Fibroblast of peridontal ligament (primary cell): ENCODE measurements at regions not wholly inside any gene's neighbourhood (a gene's known extent, or its start where the extent isn't known, plus 50 kb on each side); places are given as distances from the start of the nearest gene placed in this dataset.
"Not testable (repeated sequence)": the region's sequence is repeated elsewhere in the genome, so short reads cannot be mapped to it uniquely, and the experiment has no call there.

Source experiments
- DNase-seq: peaks from one replicate; pipeline ENCODE4 v3.0.0-alpha.2; 2010; ENCODE audit errors: extremely low read depth

DNA sequence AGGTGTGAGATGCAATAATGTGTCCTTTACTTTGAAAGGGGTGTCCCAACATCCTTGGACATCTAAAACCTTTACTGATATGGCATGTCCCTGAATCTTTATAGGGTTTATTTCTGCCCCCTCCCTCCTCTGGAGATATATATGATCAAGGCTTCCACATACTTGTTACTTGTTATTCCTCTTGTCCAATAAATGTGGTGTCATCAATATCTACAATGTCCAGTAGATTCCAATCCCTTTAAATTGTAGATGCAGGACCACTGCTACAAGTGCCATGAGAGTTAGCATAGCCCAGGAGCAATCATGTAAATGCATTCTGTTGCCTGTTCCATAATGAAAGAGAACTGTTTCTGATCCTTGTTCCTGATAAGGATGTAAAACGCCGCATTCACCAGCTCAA is 479.7 kb upstream of the MEIS1 start:
- no peak for DNase-seq

DNA sequence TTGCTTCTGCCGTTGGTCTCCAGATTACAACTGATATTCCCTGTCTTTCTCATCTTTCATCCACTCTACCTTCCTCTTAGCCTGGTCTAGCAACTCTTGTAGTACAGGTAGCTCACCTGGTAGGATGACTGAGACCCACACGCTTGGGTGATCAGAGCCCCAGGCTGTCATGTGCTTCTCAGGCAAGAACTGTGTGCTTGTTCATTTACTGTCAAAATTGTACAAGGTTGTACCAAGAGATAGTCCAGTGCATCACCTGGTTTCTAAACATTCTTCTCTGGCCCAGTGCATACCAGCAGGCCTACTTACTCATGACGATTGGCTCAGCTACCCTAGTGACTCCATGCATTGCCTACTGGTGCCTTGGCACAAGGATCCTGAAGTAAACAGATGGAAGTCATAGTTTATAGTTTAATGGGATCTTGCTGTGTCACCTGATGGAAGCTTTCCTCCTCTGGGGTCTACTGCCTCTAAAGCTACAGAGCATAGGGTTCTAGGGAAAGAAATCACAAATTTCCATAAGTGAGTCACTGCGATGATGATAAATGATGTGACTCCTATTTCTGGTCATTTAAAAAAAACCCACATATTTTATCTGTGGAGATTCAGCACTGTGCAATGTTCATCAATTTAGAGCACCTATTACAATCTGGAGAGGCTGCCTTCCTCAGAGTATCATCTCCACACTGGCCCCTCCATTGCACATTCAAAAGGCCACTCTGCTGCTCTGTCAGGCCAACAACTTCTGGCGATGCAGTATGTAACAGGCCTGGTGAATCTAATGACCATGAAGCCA is 481.8 kb upstream of the MEIS1 start:
- DNase-seq: no peak

DNA sequence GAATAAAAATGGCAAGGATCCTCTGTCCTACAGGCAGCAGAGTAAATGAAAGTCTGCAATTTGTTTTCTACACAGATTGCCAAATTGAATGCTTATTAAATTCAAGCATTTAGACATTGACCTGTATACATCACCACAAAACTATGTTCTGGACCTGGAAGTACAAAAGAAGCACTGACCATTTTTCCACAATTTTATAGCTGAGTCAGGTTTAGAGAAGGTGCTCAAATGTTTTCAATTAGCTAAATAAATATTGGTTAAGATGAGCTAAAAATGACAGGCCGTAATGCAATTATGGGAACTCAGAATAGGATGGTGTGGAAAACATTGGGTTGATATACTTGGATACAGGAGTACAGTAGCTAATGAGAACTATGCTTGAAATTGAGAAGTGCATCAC is 490.7 kb upstream of the MEIS1 start:
- DNase-seq: no peak

- DNase-seq: no peak
Measured at GRCh38 chr2:65943099-65943786, 491.7 kb upstream of the MEIS1 start.

DNA sequence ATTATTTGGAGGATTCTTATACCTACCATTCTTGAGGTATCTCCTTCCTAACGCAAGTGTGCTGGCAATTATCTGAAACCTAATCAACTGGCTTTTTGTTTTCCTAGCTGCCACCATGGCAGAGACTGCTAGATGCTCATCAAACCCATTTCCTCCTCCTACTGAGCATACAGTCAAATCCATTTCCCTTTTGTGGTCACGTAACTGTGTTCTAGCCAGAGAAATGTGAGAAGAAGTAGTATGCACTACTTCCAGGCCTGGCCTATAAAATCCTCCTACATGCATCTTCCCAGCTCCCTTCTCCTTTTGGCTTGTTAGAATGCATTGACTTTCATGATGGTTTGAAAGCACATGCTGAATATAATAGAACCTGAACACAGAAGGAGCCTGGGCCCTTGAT is 494.1 kb upstream of the MEIS1 start:
- no peak for DNase-seq

GRCh38 chr2:65939687-65940086 is 495.2 kb upstream of the MEIS1 start:
- DNase-seq: no peak

GRCh38 chr2:65937379-65938160 is 497.4 kb upstream of the MEIS1 start:
- DNase-seq: no peak

- no peak for DNase-seq
Measured at GRCh38 chr2:65934992-65935629, 499.8 kb upstream of the MEIS1 start.

DNA sequence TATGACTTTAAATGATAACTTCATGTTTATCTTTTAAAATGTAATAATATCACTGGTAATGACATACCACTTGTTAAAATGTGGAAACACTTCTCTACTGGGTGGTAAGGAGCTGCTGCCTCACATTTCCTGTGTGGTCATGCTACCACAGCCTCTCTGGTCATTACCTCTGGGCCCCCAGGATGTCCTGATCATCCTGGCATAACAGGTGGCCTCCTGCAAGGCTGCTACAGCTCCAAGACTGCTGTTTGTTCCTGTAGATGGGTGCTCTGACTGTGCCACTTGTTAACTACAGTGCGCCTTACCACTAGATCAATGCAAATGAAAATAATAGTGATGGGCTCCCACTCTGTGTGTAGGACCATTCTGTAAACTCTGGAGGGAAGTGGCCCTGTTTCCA is 500.2 kb upstream of the SPRED2 start:
- DNase-seq: no peak

- DNase-seq: no peak
Measured at GRCh38 chr2:65931056-65931455, 498.7 kb upstream of the SPRED2 start.

DNA sequence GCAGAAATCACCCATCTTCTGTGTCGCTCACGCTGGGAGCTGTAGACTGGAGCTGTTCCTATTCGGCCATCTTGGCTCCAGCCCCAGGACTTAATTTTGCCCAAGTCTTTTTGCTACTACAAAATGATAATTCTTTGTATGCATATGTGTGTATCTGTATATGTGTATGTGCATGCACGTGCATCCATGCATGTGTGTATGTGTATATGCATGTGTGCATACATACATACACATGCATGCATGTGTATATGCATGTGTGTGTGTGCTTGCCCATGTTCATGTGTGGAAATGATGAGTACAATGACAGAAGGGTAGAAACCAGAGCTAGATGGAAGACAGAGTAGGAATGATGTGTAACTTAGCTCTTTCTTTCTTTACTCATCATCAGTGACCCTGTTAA is 497.9 kb upstream of the SPRED2 start:
- no peak for DNase-seq

DNA sequence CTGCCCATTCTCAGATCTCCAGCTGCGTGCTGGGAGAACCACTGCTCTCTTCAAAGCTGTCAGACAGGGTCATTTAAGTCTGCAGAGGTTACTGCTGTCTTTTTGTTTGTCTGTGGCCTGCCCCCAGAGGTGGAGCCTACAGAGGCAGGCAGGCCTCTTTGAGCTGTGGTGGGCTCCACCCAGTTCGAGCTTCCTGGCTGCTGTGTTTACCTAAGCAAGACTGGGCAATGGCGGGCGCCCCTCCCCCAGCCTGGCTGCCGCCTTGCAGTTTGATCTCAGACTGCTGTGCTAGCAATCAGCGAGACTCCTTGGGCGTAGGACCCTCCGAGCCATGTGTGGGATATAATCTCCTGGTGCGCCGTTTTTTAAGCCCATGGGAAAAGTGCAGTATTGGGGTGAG is 497.3 kb upstream of the SPRED2 start:
- DNase-seq: not testable (repeated sequence)

- no peak for DNase-seq
Measured at GRCh38 chr2:65922794-65923193, 490.4 kb upstream of the SPRED2 start.

DNA sequence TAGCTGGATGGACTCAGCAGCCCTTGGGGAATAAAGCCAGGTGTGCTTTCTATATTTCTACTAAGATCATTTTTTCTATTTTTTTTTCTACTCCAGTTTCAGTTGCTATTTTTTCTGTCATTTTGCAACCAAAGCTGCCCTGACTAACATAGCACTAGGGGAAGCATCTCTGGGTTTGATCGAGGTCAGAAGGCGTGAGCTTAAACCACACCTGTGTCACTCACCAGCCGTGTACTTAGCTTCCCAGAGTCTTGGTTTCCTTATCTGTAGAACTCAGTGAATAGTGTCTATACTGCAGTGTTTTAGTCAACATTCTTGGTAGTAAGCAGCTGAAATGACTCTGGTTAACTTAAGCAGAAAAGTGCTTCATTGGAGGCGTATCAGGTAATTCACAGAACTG is 489.6 kb upstream of the SPRED2 start:
- no peak for DNase-seq

DNA sequence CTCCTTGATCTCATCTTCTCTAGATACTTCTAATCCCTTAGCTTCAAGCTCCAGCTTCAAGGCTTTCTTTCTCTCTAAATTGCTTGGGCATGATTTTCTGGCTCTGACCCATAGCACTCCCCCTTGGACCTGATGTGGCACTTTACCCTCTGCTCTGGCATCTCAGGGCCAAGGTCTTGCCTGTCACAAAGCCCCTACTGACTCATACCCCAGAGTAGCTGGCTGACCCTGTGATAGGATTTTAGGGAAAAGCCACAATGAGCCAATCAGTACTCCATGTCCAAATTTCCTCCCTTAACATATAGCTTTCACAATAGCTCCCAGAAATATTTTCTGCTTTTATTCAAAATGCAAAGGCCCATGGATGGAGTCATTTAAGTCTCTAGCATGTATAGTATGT is 488.7 kb upstream of the SPRED2 start:
- no peak for DNase-seq

DNA sequence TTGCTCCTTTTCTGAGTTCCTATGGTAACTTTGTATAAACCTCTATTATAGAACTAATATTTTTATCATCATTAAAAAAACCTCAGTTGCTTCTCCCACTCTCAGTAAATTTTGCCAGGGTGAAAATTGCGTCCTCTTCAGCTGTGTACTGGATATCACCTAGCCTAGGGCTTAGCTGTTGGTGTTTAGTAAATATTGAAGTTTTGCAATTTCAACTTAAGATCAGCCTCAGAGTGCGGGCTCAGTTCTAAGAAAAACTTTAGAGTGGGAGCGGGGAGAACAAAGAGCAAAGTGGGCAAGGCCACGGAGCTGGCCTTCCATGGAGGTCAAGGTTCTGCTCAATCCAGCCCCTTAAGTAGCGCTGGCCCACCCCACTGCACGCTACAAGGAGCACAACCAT is 488.3 kb upstream of the SPRED2 start:
- DNase-seq: no peak

DNA sequence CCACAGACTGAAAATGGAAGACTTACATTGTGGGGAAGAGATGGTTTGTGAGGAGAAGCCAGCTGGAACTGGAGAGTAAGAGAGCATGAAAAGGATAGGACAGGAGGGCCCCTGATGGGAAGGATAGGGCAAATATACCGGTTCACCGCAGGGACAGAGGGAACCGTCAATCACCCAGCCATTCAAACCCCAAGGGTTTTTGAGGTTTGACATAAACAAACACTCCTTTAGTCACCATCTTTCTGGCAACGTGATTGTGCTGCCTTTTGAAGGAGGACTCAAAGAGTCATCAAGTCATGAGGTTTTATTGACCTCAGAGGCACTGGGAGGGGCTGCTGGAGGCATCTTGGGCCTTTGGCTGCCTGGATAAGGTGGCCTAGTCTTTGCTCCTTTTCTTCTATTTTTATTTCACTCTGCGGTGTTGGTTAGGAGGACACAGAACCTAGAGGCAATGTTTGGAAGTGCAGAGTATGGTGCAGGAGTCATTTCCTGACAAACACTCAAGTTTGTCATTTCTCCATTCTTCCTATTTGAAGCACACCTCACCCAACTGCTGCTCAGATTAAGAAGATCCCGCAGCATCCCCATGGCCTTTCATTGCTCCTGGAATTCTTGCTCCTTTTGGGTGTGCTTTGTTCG is 487.3 kb upstream of the SPRED2 start:
- no peak for DNase-seq

DNA sequence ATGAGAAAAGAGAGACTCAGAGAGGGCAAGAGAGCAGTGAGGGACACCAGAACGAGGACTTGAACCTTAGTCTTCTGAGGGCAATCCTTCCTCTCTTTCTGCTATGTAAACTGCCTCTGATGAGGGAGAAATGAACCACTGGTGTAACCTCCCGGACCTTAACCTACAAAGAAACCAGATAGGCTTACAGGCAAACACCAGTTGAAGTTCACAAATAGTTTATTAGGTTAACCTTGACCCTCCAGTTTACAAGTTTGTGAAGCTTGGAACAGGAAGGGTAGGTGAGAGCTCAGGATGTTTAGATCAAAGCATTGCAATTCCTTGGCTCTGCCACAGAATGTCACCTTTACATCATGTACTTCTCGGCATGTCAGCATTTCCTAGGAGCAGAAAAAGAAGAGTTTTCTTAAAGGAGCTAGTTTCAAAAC is 486.4 kb upstream of the SPRED2 start:
- no peak for DNase-seq

DNA sequence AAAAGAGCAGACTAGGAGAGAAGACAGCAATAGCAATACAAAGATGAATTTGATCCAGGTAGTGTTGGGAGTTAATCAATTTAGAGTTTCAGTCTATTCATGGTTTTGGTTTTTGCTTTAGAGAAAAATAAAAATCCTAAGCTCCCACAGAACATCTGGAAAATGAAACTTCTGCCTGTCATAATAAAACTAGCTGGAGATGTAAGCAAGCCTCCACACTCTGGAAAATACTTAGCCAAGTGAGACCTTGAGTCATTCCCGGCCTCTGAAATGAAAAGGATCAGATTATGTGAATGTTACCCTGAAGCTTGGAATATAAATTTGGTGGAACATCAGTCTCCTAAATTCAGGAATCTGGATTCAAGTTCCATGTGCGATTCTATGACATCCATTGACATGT is 485.6 kb upstream of the SPRED2 start:
- DNase-seq: no peak

DNA sequence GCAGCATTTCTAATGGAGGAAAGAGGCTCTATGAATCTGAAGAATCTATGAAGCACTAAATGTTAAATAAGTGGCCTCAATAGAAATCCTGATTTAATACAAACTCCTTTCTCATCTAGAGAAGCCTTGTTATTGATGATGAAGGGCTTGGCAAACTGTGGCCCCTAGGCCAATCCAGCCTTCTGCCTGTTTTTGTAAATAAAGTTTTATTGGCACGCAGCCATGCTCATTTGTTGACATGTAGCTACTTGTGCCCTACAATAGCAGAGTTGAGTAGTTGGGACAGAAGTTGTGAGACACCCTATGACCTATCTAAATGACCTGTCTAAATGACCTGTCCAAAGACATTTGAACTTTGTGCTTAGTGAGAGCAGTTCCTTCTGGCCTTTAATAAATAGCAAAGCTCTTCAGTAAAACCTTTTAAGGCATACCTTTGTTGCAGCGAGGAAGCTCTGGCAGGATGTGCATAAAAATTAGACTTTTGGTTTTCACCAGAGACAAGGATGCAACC is 484.4 kb upstream of the SPRED2 start:
- no peak for DNase-seq

DNA sequence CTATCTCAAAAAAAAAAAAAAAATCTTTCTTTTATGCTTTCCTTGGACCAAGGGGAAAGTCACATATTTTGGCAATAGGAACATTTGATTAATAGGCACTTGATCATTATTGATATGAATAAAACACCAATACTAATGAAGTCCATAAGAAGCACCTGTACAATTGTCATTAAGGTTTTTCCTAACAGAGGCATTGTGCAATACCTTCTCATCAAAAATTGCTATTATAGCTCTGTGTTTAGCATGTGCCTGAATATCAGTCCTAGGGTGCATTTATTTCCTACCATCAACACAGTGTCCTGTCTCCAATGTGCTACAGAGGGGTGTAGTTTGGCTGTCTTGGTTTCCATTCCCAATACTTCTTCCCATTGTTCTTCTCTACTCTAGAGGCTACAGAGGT is 483.8 kb upstream of the SPRED2 start:
- DNase-seq: no peak

- no peak for DNase-seq
Measured at GRCh38 chr2:65915273-65915672, 482.9 kb upstream of the SPRED2 start.
